Esophagus (tissue), 2 donors: ENCODE measurements at regions not wholly inside any gene's neighbourhood (a gene's known extent, or its start where the extent isn't known, plus 50 kb on each side); places are given as distances from the start of the nearest gene placed in this dataset.
"Not testable (repeated sequence)": the region's sequence is repeated elsewhere in the genome, so short reads cannot be mapped to it uniquely, and the experiment has no call there.

ENCODE experiments used
- H3K27ac ChIP-seq, 2 donors: one replicate each; pipeline ENCODE4 v1.5.1; 2013; ENCODE audit warnings: low read depth in 2 of 2, mild to moderate bottlenecking in 2 of 2, inconsistent platforms in 1 of 2, low read length in 1 of 2, moderate library complexity in 1 of 2
- H3K27me3 ChIP-seq, 2 donors: one replicate each; pipeline ENCODE4 v1.6.1; 2013; ENCODE audit warnings: low read length in 2 of 2, control low read depth in 1 of 2, mild to moderate bottlenecking in 1 of 2; ENCODE audit not compliant: insufficient read depth in 2 of 2, control insufficient read depth in 1 of 2
- H3K36me3 ChIP-seq, 2 donors: one replicate each; pipeline ENCODE4 v1.6.1; 2013; ENCODE audit warnings: low read length in 1 of 2; ENCODE audit not compliant: control insufficient read depth in 2 of 2, insufficient read depth in 2 of 2
- H3K4me1 ChIP-seq, 2 donors: one replicate each; pipeline ENCODE4 v1.6.1; 2013; ENCODE audit warnings: low read length in 1 of 2; ENCODE audit not compliant: control insufficient read depth in 2 of 2, insufficient read depth in 2 of 2
- H3K4me3 ChIP-seq, 2 donors: one replicate each; pipeline ENCODE4 v1.5.1; 2013; ENCODE audit warnings: low read length in 2 of 2, mild to moderate bottlenecking in 2 of 2, low read depth in 1 of 2, moderate library complexity in 1 of 2
- H3K9me3 ChIP-seq, 2 donors: one replicate each; pipeline ENCODE4 v1.6.1; 2013; ENCODE audit warnings: mild to moderate bottlenecking in 2 of 2, low read depth in 1 of 2, low read length in 1 of 2, moderate library complexity in 1 of 2; ENCODE audit not compliant: control insufficient read depth in 2 of 2, insufficient read depth in 1 of 2
- WGBS, 2 donors: extraction: QIAGEN DNeasy Blood & Tissue Kit; methylation state at CpG; one replicate each; pipeline ENCODE4 v1.1.7; 2013; 5-methylcytosine and 5-hydroxymethylcytosine counted together
- donor health status: healthy with polysubstance abuse.
- donor health status: Bipolar disorder and iron deficiency.

GRCh38 chr2:180694445-180695421 is 285.7 kb upstream of the UBE2E3 start:
- H3K4me3 ChIP-seq, result no peak overlapping the region
- H3K36me3 ChIP-seq, result no peaks in the 10 kb centered on the region
- no peaks in the 10 kb centered on the region for H3K27me3 ChIP-seq
- 42 to 46% methylated on average over 5 of the region's 5 CpGs for WGBS, 2 donors
- H3K9me3 ChIP-seq, result no peaks in the 10 kb centered on the region
- H3K27ac ChIP-seq, result no peak overlapping the region
- H3K4me1 ChIP-seq, result peaks cover 0 to 3% of the 10 kb centered on the region in 2 donors

- no peak overlapping the region for H3K27ac ChIP-seq
- WGBS, 2 donors, result 87 to 94% methylated on average over 7 of the region's 7 CpGs
- no peaks in the 10 kb centered on the region for H3K36me3 ChIP-seq
- H3K4me1 ChIP-seq, result peaks cover 0 to 3% of the 10 kb centered on the region in 2 donors
- H3K9me3 ChIP-seq, result no peaks in the 10 kb centered on the region
- H3K27me3 ChIP-seq, result no peaks in the 10 kb centered on the region
- no peak overlapping the region for H3K4me3 ChIP-seq
Measured at GRCh38 chr2:180692322-180692721, 288.1 kb upstream of the UBE2E3 start.

GRCh38 chr2:180691855-180692223 is 288.6 kb upstream of the UBE2E3 start:
- H3K4me1 ChIP-seq, H3K27me3 ChIP-seq, H3K27ac ChIP-seq, H3K9me3 ChIP-seq, H3K4me3 ChIP-seq, H3K36me3 ChIP-seq: not testable (repeated sequence)
- whole genome bisulfite sequencing, 2 donors, result 95 to 96% methylated on average over 15 of the region's 15 CpGs

- not testable (repeated sequence) for H3K9me3 ChIP-seq, H3K4me1 ChIP-seq, H3K4me3 ChIP-seq, H3K36me3 ChIP-seq, H3K27ac ChIP-seq, H3K27me3 ChIP-seq
- WGBS, 2 donors, result 96 to 97% methylated on average over 29 to 45 of the region's 45 CpGs
Measured at GRCh38 chr2:180691186-180691854, 289.1 kb upstream of the UBE2E3 start.

GRCh38 chr2:180690611-180691010 is 289.8 kb upstream of the UBE2E3 start:
- no peak overlapping the region for H3K4me3 ChIP-seq
- peaks cover 0 to 3% of the 10 kb centered on the region in 2 donors for H3K4me1 ChIP-seq
- H3K27me3 ChIP-seq, result no peaks in the 10 kb centered on the region
- H3K36me3 ChIP-seq, result no peaks in the 10 kb centered on the region
- H3K9me3 ChIP-seq, result no peaks in the 10 kb centered on the region
- H3K27ac ChIP-seq, result no peak overlapping the region

- no peaks in the 10 kb centered on the region for H3K9me3 ChIP-seq
- no peak overlapping the region for H3K27ac ChIP-seq
- H3K4me3 ChIP-seq, result no peak overlapping the region
- no peaks in the 10 kb centered on the region for H3K4me1 ChIP-seq
- no peaks in the 10 kb centered on the region for H3K27me3 ChIP-seq
- H3K36me3 ChIP-seq, result no peaks in the 10 kb centered on the region
- 84 to 86% methylated on average over 1 of the region's 1 CpG for WGBS, 2 donors
Measured at GRCh38 chr2:180682871-180683270, 297.5 kb upstream of the UBE2E3 start.

- Histone ChIP-seq H3K36me3 (no peaks in the 10 kb centered on the region), H3K4me3 (no peak overlapping the region), H3K27me3 (no peaks in the 10 kb centered on the region), H3K9me3 (no peaks in the 10 kb centered on the region), H3K27ac (peak overlapping the region in 1 of 2 donors; percentile 31), H3K4me1 (no peaks in the 10 kb centered on the region)
- WGBS, 2 donors, result 23 to 28% methylated on average over 2 of the region's 2 CpGs
Measured at GRCh38 chr2:180679693-180680092, 300.7 kb upstream of the UBE2E3 start.

GRCh38 chr2:180678625-180678972 is 301.8 kb upstream of the UBE2E3 start:
- H3K4me1 ChIP-seq, result no peaks in the 10 kb centered on the region
- H3K9me3 ChIP-seq, result no peaks in the 10 kb centered on the region
- no peak overlapping the region for H3K27ac ChIP-seq
- H3K36me3 ChIP-seq, result no peaks in the 10 kb centered on the region
- no peak overlapping the region for H3K4me3 ChIP-seq
- H3K27me3 ChIP-seq, result no peaks in the 10 kb centered on the region
- WGBS, 2 donors, result 20 to 25% methylated on average over 3 of the region's 3 CpGs

- no peaks in the 10 kb centered on the region for H3K4me1 ChIP-seq
- no peaks in the 10 kb centered on the region for H3K27me3 ChIP-seq
- H3K4me3 ChIP-seq, result no peak overlapping the region
- WGBS, 2 donors, result 30 to 57% methylated on average over 3 of the region's 3 CpGs
- no peaks in the 10 kb centered on the region for H3K36me3 ChIP-seq
- H3K9me3 ChIP-seq, result no peaks in the 10 kb centered on the region
- H3K27ac ChIP-seq, result no peak overlapping the region
Measured at GRCh38 chr2:180677930-180678624, 302.3 kb upstream of the UBE2E3 start.
